ENCODE measurements at regions not wholly inside any gene's neighbourhood (a gene's known extent, or its start where the extent isn't known, plus 50 kb on each side); places are given as distances from the start of the nearest gene placed in this dataset.

DNA sequence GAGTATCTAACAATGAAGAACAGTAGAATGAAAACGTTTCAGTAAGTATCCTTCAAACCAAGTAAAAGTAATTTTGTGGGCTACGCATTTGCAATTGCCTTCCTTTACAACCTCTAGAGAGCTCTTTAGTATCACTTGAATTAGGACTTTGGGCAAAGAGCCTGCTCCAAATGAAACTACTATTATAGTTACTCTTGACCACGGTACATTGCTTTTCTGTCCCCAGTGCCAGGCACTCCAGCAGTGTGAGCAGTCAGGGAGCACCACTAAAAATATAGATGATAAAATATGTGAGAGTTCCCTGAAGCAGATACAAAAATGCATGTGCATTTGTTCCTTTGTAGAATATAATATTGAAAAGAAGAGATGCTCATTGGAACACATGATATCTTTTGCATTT lies 450.1 kb upstream of the MANEA start:
- Mint-ChIP-seq H3K36me3 (ENCODE audit: low read depth, unreplicated experiment) (no peaks in the 10 kb centered on the region), H3K27me3 (ENCODE audit: low read depth, unreplicated experiment) (no peaks in the 10 kb centered on the region), H3K9me3 (ENCODE audit: unreplicated experiment) (no peaks in the 10 kb centered on the region), H3K4me1 (ENCODE audit: low read depth, unreplicated experiment) (peaks cover 4% of the 10 kb centered on the region), H3K27ac (ENCODE audit: unreplicated experiment) (no peak overlapping the region), H3K4me3 (ENCODE audit: unreplicated experiment) (no peak overlapping the region)
- H3K79me2 ChIP-seq (ENCODE audit: insufficient read depth, low read length), result no peaks in the 10 kb centered on the region
- no peaks in the 10 kb centered on the region for H3K36me3 ChIP-seq (ENCODE audit: insufficient read depth, low read length)
- DNase-seq (ENCODE audit: low read depth) (no peak), FAIRE-seq (no peak)
- no peaks in the 10 kb centered on the region for H3K9me3 ChIP-seq (ENCODE audit: insufficient read depth, low read depth, low read length)
- no peak overlapping the region for H3K4me2 ChIP-seq (ENCODE audit: low read length)
- no peak overlapping the region for H2AFZ ChIP-seq (ENCODE audit: low read depth, low read length)
- H3K4me1 ChIP-seq (ENCODE audit: insufficient read depth, low read length), result no peaks in the 10 kb centered on the region
- no peak overlapping the region for H3K9ac ChIP-seq (ENCODE audit: low read length)
- H3K4me3 ChIP-seq (ENCODE audit: insufficient read depth, low read depth, low read length), result no peak overlapping the region
- H3K27me3 ChIP-seq (ENCODE audit: insufficient read depth, low read length), result no peaks in the 10 kb centered on the region
- TF ChIP-seq, protein P1, sequence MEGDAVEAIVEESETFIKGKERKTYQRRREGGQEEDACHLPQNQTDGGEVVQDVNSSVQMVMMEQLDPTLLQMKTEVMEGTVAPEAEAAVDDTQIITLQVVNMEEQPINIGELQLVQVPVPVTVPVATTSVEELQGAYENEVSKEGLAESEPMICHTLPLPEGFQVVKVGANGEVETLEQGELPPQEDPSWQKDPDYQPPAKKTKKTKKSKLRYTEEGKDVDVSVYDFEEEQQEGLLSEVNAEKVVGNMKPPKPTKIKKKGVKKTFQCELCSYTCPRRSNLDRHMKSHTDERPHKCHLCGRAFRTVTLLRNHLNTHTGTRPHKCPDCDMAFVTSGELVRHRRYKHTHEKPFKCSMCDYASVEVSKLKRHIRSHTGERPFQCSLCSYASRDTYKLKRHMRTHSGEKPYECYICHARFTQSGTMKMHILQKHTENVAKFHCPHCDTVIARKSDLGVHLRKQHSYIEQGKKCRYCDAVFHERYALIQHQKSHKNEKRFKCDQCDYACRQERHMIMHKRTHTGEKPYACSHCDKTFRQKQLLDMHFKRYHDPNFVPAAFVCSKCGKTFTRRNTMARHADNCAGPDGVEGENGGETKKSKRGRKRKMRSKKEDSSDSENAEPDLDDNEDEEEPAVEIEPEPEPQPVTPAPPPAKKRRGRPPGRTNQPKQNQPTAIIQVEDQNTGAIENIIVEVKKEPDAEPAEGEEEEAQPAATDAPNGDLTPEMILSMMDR (IDR thresholded peaks at IDR 0.05; ENCODE audit: insufficient read depth, low read depth, low read length), result no peak
- no peak for TF ChIP-seq EZH2 (IDR thresholded peaks at IDR 0.05; ENCODE audit: insufficient read depth, low read length)
- H4K20me1 ChIP-seq (ENCODE audit: insufficient read depth, low read length), result no peaks in the 10 kb centered on the region
- no peak overlapping the region for H3K27ac ChIP-seq (ENCODE audit: low read depth, low read length)

DNA sequence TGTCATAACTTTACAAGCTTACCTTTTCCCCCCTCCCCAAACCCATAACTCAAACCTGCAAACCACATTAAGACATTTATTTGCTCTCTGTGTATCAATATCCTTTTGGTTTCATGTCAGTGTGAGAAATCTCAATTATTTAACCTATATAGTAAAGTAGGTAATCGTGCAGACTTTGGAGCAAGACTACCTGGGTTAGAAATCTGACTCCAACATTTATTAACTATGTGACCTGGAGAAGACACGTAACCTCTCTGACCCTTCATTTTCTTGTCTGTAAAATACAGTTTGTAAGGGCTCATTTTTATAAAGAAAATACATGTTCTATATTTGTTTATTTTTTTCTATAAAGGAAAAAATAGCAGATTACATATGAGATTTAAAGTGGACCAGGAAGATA lies 448.9 kb upstream of the MANEA start:
- Histone ChIP-seq H3K4me2 (ENCODE audit: low read length) (no peak overlapping the region), H3K79me2 (ENCODE audit: insufficient read depth, low read length) (no peaks in the 10 kb centered on the region), H3K4me1 (ENCODE audit: insufficient read depth, low read length) (no peaks in the 10 kb centered on the region), H3K27me3 (ENCODE audit: insufficient read depth, low read length) (no peaks in the 10 kb centered on the region), H3K9me3 (ENCODE audit: insufficient read depth, low read depth, low read length) (no peaks in the 10 kb centered on the region), H3K9ac (ENCODE audit: low read length) (no peak overlapping the region), H3K27ac (ENCODE audit: low read depth, low read length) (no peak overlapping the region), H2AFZ (ENCODE audit: low read depth, low read length) (no peak overlapping the region), H4K20me1 (ENCODE audit: insufficient read depth, low read length) (no peaks in the 10 kb centered on the region), H3K36me3 (ENCODE audit: insufficient read depth, low read length) (no peaks in the 10 kb centered on the region), H3K4me3 (ENCODE audit: insufficient read depth, low read depth, low read length) (no peak overlapping the region)
- Mint-ChIP-seq H3K4me1 (ENCODE audit: low read depth, unreplicated experiment) (peaks cover 4% of the 10 kb centered on the region), H3K27me3 (ENCODE audit: low read depth, unreplicated experiment) (no peaks in the 10 kb centered on the region), H3K4me3 (ENCODE audit: unreplicated experiment) (no peak overlapping the region), H3K36me3 (ENCODE audit: low read depth, unreplicated experiment) (no peaks in the 10 kb centered on the region), H3K27ac (ENCODE audit: unreplicated experiment) (no peak overlapping the region), H3K9me3 (ENCODE audit: unreplicated experiment) (no peaks in the 10 kb centered on the region)
- TF ChIP-seq EZH2 (IDR thresholded peaks at IDR 0.05; ENCODE audit: insufficient read depth, low read length), result no peak
- TF ChIP-seq, protein P1 (IDR thresholded peaks at IDR 0.05; ENCODE audit: insufficient read depth, low read depth, low read length), result no peak
- DNase-seq (ENCODE audit: low read depth) (no peak), FAIRE-seq (no peak)

DNA sequence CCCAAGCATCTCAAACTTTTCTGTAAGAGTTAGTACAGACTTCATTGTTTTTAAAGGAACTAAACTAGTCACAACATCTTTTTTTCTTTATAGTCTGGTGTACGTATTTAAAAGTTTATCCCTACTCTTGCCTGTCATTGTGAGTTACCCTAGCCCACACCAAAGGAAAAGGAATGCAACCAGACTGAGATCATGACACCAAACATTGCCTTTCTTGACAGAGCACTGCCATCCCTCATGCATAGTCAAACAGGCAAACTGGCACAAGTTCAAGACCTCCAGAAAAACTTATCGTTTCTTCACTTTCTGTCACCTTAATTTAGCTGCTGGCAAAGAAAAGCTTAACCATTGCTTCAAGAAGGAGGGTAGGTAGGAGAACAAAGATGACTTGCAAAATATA lies 448.4 kb upstream of the MANEA start:
- DNase-seq (ENCODE audit: low read depth) (no peak), FAIRE-seq (no peak)
- Mint-ChIP-seq H3K4me3 (ENCODE audit: unreplicated experiment) (no peak overlapping the region), H3K4me1 (ENCODE audit: low read depth, unreplicated experiment) (peaks cover 4% of the 10 kb centered on the region), H3K27me3 (ENCODE audit: low read depth, unreplicated experiment) (no peaks in the 10 kb centered on the region), H3K9me3 (ENCODE audit: unreplicated experiment) (no peaks in the 10 kb centered on the region), H3K27ac (ENCODE audit: unreplicated experiment) (no peak overlapping the region), H3K36me3 (ENCODE audit: low read depth, unreplicated experiment) (no peaks in the 10 kb centered on the region)
- no peak overlapping the region for H3K27ac ChIP-seq (ENCODE audit: low read depth, low read length)
- H3K79me2 ChIP-seq (ENCODE audit: insufficient read depth, low read length), result no peaks in the 10 kb centered on the region
- H3K9ac ChIP-seq (ENCODE audit: low read length), result no peak overlapping the region
- no peak overlapping the region for H3K4me3 ChIP-seq (ENCODE audit: insufficient read depth, low read depth, low read length)
- TF ChIP-seq EZH2 (IDR thresholded peaks at IDR 0.05; ENCODE audit: insufficient read depth, low read length), result no peak
- TF ChIP-seq, protein P1 (IDR thresholded peaks at IDR 0.05; ENCODE audit: insufficient read depth, low read depth, low read length), result no peak
- H3K36me3 ChIP-seq (ENCODE audit: insufficient read depth, low read length), result no peaks in the 10 kb centered on the region
- H3K4me2 ChIP-seq (ENCODE audit: low read length), result no peak overlapping the region
- H3K9me3 ChIP-seq (ENCODE audit: insufficient read depth, low read depth, low read length), result no peaks in the 10 kb centered on the region
- no peak overlapping the region for H2AFZ ChIP-seq (ENCODE audit: low read depth, low read length)
- no peaks in the 10 kb centered on the region for H3K4me1 ChIP-seq (ENCODE audit: insufficient read depth, low read length)
- no peaks in the 10 kb centered on the region for H3K27me3 ChIP-seq (ENCODE audit: insufficient read depth, low read length)
- H4K20me1 ChIP-seq (ENCODE audit: insufficient read depth, low read length), result no peaks in the 10 kb centered on the region

Measured in astrocyte (in vitro differentiated cells and primary cell).